HG02870 (cell line): ENCODE measurements at regions not wholly inside any gene's neighbourhood (a gene's known extent, or its start where the extent isn't known, plus 50 kb on each side); places are given as distances from the start of the nearest gene placed in this dataset.

Experiments used
- ATAC-seq: cut with Tn5 transposase; IDR thresholded peaks from one replicate; pipeline ENCODE4 v1.9.1; 2021; ENCODE audit warnings: mild to moderate bottlenecking, moderate library complexity; ENCODE audit not compliant: unreplicated experiment

DNA sequence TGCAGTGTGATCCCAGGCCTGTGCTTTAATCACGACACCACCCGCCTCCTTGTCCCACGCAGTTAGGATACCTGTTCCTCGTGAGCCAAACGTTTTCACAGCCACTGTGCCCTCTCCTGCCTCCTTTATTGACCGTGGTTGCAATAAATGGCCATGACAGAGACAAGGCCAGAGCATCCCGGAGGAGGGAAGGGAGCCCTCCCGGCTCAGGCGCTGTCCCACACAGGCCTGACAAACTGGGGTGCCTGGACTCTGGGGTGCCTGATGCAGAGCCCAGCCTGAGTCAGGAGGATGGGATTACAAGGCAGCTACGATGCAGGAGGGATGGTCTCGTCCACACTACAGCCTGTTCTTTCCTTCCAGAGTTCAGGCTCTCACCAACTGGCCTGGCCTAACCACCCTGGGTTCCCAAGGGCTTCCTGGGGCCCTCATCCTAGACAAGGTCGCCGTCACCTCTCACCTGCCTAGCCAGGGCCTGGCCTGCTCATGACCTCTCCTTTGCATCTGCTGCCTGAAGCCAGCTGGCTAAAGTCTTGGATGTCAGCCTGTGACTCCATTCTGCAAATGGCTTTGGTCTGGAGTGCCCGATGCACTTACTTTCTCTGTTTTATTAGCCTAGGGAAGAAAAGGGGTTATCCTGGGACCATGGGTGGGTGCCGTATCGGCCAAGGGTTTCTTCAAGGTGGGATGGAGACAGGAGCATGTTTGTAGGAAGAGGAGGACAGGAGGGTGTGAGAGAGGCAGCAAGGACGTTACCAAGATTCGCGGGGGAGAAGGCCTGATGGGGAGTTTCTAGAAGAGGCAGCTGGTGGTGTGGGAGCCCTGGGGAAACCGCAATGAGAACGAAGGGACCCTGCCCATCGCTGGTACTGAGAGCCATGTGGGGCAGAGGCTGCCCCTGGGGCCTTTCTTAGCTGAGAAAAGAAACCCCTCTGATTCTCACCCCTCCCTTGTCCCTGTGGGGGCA lies 234.3 kb upstream of the TNRC6C start:
- ATAC-seq, result no peak

DNA sequence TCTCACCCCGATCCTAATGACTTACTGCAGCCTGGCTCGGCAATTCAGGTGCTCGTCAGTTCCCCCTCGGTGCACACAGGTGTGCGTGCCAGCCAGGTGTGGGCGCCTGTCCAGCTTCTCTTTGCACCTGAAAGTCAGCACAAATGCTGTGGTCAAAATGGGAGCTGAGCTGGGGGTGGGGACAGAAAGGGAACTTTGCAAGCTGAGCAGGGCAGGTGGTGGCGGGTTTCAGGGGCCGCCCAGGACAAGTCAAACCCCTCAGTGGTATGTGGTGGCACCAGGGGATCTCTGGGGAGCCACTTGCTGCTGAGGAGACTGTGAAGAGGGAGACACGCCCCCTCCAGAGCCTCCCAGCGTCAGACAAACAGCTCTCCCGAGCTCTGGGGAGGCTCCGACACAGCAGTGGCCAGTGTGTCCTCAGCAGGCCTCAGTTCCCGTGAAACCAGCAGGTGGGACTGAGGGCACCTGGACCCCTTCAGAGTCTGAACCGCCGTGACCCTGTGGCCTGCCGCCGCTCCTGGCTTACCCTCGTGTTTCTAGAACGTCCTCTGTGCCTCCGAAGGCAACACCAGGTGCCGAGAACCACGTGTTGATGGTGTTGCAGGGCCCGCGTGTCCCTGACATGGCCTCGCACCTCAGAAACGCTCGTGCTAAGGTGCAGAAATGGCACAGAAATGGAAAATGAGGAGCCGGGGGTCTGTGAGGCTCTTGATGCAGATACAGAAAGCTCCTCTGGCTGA lies 233.5 kb upstream of the TNRC6C start:
- ATAC-seq, result no peak

DNA sequence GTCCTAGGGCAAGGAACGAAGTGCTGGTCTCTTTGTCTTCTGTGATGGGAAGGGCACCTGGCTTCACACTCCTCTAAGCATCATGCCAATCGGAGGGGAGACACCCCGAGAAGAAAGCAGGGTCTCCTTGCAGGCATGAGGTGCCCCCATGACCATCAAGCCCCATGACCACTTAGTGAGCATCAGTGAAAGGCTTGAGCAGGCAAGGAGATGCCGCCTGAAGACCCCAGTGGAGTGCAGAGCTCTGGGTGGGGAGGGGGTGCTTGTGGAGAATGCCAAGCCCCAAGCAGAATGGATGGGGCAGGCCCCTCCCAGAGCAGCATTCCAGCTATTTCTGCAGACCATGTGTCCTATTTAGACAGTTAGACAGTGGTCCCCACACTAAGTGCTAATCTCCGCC lies 232.7 kb upstream of the TNRC6C start:
- no peak for ATAC-seq

DNA sequence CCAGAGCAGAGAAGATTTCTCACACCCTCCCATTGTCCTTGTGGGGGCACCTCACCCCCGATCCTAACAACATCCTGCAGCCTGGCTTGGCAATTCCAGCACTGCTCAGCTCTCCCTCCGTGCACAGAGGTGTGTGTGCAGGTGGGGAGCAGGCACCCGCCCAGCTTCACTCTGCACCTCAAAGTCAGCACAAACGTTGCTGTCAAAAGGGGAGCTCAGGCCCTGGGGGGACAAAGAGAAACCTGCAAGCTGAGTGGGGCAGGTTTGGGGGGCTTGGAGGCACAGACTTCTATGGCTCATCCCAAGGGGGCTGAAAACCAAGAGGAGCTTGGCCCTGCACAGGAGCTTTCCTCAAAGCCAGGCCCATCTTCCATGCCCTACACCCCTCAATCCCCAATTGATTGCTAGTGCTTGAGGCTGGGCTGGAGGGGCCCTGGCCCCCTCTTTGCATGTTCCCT lies 231.9 kb upstream of the TNRC6C start:
- no peak for ATAC-seq

DNA sequence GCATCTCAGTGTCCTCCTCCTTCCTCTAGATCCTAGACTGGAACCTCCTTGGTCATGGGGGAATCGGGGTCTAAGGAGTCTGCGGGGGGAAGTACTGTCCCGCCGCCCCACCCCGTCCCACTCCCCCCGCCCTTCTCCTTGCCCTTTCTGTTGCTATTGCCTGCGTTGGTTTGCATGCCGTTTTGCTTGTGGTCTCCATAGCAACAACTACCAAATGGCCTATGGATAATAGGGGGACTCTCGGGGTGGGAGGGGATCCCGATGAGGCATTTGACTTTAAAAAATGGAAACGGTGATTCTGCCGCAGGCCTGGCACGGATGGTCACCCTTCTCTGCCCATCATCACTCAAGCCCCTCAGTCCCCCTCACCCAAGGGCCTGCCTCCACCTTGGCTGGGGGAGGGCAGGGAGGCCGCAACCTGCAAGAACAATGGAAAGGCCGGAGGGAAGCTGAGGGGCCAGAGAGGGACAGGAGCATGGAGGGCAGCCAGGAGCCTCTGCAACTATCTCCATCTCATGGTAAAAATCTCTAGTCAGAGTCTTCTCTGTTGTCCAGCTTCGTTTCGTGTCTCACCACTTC lies 231.4 kb upstream of the TNRC6C start:
- no peak for ATAC-seq

DNA sequence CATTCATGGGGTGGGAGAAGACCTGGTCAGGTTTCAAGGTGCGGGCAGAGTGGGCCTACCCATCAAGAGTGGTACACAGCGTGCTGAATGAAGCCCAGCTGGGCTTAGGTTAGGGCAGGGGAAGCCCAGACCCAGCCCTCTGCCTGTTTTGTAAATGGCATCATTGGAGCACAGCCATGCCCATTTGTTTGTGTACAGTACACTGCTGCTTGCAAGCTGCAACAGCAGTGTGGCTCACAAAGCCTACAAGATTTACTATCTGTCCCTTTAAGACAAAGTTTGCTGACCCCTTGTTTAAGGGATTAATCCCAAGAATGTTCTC lies 230.1 kb upstream of the TNRC6C start:
- ATAC-seq, result no peak

DNA sequence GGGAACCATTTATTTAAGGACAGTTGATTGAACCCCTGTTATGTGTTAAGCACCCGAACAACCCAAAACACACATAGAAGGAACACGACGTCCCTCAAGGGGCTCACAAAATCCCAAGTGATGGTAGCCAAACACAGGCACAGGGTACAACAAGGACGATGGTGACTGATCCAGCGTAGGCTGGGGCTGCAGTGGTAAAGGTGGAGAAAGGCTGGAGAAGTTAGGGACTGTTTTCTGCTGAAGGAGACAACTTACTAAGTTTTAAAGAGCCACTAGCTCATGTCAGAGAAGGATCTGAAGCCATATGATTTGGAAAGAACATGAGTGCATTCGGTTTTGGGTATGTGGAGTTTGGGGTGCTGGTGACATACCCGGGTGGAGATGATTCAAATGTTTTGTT lies 229.6 kb upstream of the TNRC6C start:
- no peak for ATAC-seq

DNA sequence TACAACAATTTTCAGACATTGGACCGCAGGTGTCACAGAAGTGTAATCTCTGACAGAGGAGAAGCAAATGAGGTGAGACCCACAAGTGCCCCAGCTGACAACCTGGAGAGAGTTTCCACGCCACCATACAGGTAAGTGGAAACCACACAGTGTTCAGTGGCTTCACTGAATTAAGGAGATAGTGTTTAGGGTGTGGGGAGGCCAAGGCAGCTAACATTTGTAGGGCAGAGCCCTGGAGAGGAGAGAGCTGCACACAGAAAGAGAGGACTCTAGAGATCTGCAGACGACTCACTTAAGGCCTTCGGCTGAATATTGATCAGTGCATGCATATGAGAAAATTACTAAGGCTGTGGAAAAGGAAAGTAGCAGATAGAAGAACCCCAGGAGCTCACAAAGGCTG lies 228.9 kb upstream of the TNRC6C start:
- no peak for ATAC-seq

DNA sequence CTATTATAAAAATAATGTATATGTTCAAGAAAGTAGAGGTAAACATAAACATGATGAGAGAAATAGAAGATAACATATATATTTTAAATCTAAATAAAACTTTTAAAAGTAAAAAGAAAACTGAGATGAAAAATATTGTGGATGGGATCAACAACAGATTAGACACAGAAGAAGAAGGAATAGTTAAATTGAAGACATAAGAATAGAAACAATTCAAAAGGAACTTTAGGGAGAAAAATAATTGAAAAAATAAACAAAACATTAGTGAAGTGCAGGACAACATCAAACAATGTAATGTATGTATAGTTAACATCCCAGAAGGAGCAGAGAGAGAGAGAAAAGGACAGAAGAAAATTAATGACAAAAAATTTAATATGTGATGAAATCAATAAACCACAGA lies 228.1 kb upstream of the TNRC6C start:
- ATAC-seq, result no peak

DNA sequence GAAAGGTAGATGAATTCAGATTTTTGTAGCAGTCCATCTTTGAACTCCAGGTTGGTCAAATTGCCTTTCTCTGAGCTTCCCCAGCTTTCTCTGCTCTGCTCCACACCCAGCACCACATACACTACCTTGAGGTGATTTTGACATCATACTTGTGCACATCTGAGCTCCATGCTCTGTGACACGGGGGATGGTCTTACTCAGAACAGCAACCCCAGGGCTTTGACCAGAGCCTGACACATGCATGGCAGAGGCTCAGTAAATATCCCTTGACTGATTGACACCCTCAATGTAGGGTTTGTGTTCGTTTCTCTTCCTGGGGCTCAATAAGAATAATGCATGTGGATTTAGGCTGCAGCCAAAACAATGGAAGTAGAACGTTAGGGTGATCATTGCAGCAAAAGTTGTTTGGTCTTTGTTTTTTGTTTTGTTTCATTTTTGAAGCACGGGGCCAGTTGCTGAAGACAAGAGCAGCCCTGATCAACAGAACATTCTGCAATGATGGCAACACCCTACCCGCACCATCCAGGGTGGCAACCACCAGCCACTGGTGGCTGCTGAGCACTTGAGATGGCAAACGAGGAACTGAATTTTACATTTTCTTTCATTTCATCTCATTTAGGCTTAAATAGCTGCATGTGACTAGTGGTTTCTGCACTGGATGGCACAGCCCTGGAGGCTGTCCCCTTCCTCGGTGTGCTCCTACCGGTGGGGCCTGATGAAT lies 224.8 kb upstream of the TNRC6C start:
- no peak for ATAC-seq

DNA sequence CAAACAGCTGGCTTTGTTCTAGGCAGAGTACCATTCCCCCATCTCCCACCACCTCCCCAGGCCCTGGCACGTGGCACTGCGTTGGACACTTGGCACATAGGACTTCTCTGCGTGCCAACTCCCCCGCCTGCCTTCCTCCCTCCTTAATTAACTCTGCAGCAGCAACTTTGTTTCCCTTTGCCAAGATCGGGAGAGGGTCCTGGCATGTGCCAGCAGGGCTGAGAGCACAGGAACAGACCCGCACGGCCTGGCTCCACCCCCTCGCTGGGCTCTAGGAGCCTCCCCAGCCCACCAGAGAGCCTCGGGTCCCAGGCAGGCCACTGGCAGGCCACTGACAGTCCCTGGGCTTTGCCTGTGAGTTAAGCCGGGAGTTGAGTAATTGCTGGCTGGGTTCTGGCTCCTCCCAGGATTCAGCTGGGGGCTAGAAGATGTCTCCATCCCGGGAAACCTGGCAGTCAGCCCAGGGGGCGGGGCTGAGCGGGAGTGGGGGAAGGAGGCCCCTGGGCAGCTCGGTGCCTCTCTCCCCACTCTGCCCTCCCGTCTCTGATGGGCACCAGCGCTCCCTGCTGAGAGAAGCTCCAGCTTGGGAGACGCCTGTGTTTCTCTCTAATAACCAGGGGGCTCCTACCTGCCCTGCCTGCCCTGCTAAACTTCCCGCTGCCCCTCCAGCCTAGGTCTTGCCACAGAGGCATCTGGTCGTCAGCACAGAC lies 224.0 kb upstream of the TNRC6C start:
- no peak for ATAC-seq

DNA sequence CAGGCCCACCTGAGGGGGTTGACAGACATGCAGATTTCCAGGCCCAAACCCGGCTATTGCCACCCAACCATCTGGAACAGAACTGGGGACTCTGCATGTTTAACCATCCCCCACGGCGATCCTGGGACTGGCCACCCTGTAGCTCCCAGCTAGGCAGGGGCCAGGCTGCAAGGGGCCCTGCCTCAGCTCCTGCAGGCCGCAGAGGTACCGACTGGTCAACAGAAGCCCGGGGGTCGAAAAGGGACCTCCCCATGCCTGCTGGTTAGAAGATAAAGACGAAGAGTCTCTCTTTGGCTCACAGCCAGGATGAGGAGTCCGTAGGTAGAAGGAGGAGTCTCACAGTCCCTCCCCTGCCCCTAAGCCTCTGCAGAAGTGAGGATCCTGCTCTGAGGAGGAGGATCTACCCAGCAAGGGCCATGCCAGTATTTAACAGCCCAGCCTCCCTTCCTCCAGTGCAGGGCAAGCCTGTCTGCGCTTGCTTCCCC lies 223.4 kb upstream of the TNRC6C start:
- ATAC-seq, result no peak

DNA sequence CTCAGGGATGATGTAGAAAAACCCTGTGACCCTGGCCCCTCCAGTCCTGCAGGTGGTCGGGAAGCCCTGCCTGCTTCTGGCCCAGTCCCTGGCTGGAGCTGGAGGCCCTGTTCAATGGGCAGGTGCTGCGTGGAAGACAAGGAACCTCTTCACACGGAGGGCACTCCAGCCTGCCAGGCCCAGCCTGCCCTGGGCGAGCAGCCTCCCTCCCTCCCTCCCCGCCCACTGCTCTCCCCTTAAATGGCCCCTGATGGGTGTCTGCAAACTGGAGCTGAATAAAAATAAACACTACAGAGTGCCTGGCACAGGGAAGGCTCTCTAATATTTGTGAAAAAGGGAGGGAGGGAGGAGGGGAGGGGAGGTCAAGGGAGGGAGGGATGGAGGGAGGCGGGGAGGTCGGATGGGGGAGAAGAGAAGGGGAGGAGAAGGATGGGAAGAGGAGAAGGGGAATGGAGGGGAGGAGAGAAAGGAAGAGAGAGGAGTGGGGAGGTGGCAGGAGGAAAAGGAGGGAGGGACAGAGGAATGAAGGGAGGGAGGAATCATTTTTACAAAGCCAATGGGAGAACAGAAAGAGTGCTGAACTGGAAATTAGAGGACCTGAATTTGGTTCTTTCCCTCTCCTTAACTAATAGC lies 222.8 kb upstream of the TNRC6C start:
- ATAC-seq, result no peak

DNA sequence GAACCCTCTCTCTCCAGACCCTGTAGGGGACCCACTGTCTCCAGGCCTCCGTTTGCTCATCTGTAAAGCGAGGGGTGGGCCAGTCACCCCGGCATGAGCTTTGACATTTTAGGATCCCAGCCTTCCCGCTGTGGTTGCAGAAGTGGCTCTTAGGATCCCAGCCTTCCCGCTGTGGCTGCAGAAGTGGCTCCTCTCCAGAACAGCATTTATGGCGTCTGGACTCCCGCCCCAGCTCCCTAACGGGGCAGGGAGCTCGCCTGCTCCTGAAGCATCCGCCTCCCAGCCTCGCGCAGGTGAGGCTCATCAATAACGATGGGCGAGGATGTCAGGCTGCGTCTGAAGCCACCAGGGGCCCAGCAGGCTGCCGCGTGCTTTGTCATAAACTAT lies 222.3 kb upstream of the TNRC6C start:
- no peak for ATAC-seq

DNA sequence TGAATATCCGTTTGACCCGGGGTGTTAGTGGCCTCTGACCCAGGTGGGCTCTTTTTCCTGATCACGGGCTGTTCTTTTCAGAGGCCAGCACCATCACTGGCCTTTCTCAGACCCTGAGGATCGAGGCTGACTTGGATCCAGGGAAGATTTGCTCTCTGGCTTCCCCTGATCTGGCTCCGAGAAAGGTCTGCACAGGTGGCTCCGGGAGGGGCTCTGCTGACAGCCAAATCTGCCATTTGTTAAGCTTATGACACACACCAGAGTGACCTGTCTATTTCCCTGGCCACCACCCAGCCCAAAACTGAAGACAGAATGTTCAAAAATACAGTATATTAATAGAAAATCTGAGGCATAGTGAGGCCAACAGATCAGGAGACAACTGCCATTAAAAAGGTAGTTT lies 221.8 kb upstream of the TNRC6C start:
- no peak for ATAC-seq

DNA sequence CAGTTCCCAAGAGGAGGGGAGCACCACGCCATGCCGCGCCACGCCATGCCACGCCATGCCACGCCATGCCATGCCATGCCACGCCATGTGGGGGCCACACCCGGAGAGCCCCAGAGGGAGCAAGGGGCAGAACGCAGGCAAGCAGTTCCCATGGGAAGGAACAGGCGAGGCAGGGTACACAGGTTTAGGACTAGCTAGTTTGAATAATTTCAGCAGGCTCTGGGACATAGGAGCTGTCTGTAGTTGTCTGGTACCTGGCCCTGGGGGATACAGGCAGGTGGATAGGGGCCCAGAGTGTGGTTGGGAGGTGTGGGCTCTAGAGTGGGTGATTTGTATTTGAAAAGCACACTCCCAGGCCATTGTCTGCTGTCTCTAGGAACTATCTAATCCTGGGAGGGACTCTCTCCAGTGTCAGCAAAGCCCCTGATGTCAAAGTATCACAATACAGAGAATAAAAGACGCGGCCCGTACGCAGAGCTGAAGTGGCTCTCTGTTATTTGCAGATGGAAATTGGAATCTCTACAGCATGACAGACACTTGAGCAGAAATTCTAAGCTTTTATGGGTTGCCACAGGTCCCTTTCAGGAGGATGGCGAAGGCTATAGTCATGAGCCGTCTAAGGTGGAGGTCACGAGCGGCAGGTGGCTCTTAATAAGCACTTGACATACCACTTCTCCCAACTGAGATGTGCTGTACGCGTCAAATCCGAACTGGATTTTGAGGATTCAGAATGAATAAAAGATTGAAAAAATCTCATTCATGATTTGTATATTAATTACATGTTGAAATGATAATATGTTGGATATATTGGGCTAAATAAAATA lies 220.8 kb upstream of the TNRC6C start:
- no peak for ATAC-seq

DNA sequence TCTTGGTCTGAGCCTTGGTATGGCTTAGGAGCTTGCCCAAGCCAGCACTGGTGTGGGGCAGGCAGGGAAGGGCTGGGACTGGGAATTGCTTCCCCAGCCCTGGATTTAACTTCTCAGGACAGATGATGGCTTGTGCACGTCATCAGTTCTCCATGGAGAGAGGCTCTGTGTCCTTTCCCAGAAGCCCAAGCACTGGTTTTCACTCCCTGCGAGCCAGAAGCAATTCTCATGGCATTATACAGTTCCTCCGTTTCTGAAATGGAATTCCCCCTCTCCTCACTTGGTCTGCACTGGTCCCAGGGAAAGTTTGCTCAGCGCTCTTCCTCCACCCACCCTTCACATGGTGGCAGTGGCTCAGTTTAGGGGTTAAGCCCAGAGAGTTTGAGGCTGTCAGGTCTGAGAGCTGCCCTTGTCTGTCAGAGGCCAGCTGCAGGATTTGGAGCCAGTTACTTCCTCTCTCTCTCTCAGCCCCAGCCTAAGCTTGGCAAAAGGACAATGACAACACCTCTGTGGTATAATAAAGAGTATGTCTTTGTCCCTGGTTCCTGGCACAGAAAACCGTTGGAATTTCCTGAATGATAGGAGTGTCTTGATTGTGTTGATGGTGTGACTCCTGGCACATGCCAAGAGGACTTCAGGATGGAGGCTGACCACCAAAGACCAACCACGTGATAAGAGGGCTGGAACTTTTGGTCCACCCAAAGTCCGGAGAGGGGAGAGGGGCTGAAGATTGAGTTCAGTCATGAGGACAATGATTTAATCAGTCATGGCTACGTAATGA lies 219.6 kb upstream of the TNRC6C start:
- no peak for ATAC-seq

DNA sequence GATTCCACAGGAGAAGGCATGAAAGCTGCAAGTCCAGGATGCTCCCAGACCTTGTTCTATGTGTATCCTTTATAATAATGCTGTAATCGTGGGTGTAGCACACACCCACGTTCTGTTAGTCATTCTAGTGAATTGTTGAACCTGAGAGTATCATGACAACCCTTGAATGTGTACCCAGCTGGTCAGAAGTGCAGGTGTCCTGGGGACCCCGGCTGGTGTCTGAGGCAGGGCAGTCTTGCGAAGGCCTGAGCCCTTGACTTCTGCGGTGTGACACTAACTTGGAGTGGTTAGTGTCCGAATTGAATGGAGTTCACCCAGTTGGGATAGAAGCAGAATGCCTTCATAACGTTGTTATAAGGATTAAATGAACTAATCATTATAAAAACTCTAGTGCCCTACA lies 218.0 kb upstream of the TNRC6C start:
- no peak for ATAC-seq
